Astrocyte (in vitro differentiated cells and primary cell): ENCODE measurements at regions not wholly inside any gene's neighbourhood (a gene's known extent, or its start where the extent isn't known, plus 50 kb on each side); places are given as distances from the start of the nearest gene placed in this dataset.

Experiments
- DNase-seq: peaks from one replicate; pipeline ENCODE4 v3.0.0-alpha.2; 2010; ENCODE audit warnings: low read depth
- FAIRE-seq: peaks from 2 replicates; lab custom pipeline; 2011; peaks lifted over from hg19 to GRCh38; lab: Jason Lieb, UNC
- H2AFZ ChIP-seq: 2 replicates; pipeline ENCODE4 v1.6.0; 2012; ENCODE audit warnings: low read depth, low read length, inconsistent platforms
- H3K27ac ChIP-seq: 2 replicates; pipeline ENCODE4 v1.5.1; 2011; ENCODE audit warnings: low read depth, low read length, inconsistent platforms
- H3K27me3 ChIP-seq: 2 replicates; pipeline ENCODE4 v1.6.0; 2011; ENCODE audit warnings: low read length, inconsistent platforms; ENCODE audit not compliant: insufficient read depth
- H3K36me3 ChIP-seq: 2 replicates; pipeline ENCODE4 v1.5.1; 2011; ENCODE audit warnings: low read length, inconsistent platforms; ENCODE audit not compliant: insufficient read depth
- H3K4me1 ChIP-seq: 2 replicates; pipeline ENCODE4 v1.5.1; 2011; ENCODE audit warnings: low read length, inconsistent platforms; ENCODE audit not compliant: insufficient read depth
- H3K4me2 ChIP-seq: 2 replicates; pipeline ENCODE4 v1.6.0; 2012; ENCODE audit warnings: low read length, inconsistent platforms
- H3K4me3 ChIP-seq: 2 replicates; pipeline ENCODE4 v1.5.1; 2011; ENCODE audit warnings: low read depth, mild to moderate bottlenecking, low read length, inconsistent platforms; ENCODE audit not compliant: insufficient read depth
- H3K79me2 ChIP-seq: 2 replicates; pipeline ENCODE4 v1.6.0; 2012; ENCODE audit warnings: mild to moderate bottlenecking, low read length, inconsistent platforms; ENCODE audit not compliant: insufficient read depth
- H3K9ac ChIP-seq: 2 replicates; pipeline ENCODE4 v1.6.0; 2012; ENCODE audit warnings: mild to moderate bottlenecking, low read length, inconsistent platforms
- H3K9me3 ChIP-seq: 2 replicates; pipeline ENCODE4 v1.5.1; 2012; ENCODE audit warnings: low read depth, mild to moderate bottlenecking, low read length, inconsistent platforms; ENCODE audit not compliant: insufficient read depth
- H4K20me1 ChIP-seq: 2 replicates; pipeline ENCODE4 v1.6.0; 2012; ENCODE audit warnings: low read length, inconsistent platforms; ENCODE audit not compliant: insufficient read depth
- H3K27ac Mint-ChIP-seq: one replicate; pipeline ENCODE4 v1.8.0; 2021; ENCODE audit warnings: mild to moderate bottlenecking, mixed read lengths; ENCODE audit not compliant: unreplicated experiment
- H3K27me3 Mint-ChIP-seq: one replicate; pipeline ENCODE4 v1.8.0; 2021; ENCODE audit warnings: low read depth, mixed read lengths; ENCODE audit not compliant: unreplicated experiment
- H3K36me3 Mint-ChIP-seq: one replicate; pipeline ENCODE4 v1.8.0; 2021; ENCODE audit warnings: low read depth, mixed read lengths; ENCODE audit not compliant: unreplicated experiment
- H3K4me1 Mint-ChIP-seq: one replicate; pipeline ENCODE4 v1.8.0; 2021; ENCODE audit warnings: low read depth, mixed read lengths; ENCODE audit not compliant: unreplicated experiment
- H3K4me3 Mint-ChIP-seq: one replicate; pipeline ENCODE4 v1.8.0; 2021; ENCODE audit warnings: mild to moderate bottlenecking, moderate library complexity, mixed read lengths; ENCODE audit not compliant: unreplicated experiment
- H3K9me3 Mint-ChIP-seq: one replicate; pipeline ENCODE4 v1.8.0; 2021; ENCODE audit warnings: mild to moderate bottlenecking, mixed read lengths; ENCODE audit not compliant: unreplicated experiment
- EZH2 ChIP-seq: IDR thresholded peaks from 2 replicates; pipeline ENCODE4 v1.6.1; 2012; ENCODE audit warnings: mild to moderate bottlenecking, low read length, inconsistent platforms; ENCODE audit not compliant: insufficient read depth
- TF ChIP-seq, protein P1 (sequence below): IDR thresholded peaks from 2 replicates; pipeline ENCODE4 v1.5.1; 2011; ENCODE audit warnings: low read depth, mild to moderate bottlenecking, inconsistent platforms, low read length, moderate library complexity; ENCODE audit not compliant: insufficient read depth

GRCh38 chr14:48129472-48129871, 454.1 kb upstream of the MDGA2 start:
- no peaks in the 10 kb centered on the region for H3K9me3 ChIP-seq
- H4K20me1 ChIP-seq, result no peaks in the 10 kb centered on the region
- H3K79me2 ChIP-seq, result no peaks in the 10 kb centered on the region
- H3K27me3 ChIP-seq, result no peaks in the 10 kb centered on the region
- TF ChIP-seq, protein P1, sequence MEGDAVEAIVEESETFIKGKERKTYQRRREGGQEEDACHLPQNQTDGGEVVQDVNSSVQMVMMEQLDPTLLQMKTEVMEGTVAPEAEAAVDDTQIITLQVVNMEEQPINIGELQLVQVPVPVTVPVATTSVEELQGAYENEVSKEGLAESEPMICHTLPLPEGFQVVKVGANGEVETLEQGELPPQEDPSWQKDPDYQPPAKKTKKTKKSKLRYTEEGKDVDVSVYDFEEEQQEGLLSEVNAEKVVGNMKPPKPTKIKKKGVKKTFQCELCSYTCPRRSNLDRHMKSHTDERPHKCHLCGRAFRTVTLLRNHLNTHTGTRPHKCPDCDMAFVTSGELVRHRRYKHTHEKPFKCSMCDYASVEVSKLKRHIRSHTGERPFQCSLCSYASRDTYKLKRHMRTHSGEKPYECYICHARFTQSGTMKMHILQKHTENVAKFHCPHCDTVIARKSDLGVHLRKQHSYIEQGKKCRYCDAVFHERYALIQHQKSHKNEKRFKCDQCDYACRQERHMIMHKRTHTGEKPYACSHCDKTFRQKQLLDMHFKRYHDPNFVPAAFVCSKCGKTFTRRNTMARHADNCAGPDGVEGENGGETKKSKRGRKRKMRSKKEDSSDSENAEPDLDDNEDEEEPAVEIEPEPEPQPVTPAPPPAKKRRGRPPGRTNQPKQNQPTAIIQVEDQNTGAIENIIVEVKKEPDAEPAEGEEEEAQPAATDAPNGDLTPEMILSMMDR, result no peak
- no peak for TF ChIP-seq EZH2
- H3K36me3 ChIP-seq, result no peaks in the 10 kb centered on the region
- H3K36me3 Mint-ChIP-seq, result no peaks in the 10 kb centered on the region
- DNase-seq, result no peak
- H3K9me3 Mint-ChIP-seq, result no peaks in the 10 kb centered on the region
- peaks cover 5% of the 10 kb centered on the region for H3K4me1 Mint-ChIP-seq
- H3K9ac ChIP-seq, result no peak overlapping the region
- H2AFZ ChIP-seq, result no peak overlapping the region
- no peak overlapping the region for H3K4me3 ChIP-seq
- H3K4me3 Mint-ChIP-seq, result no peak overlapping the region
- H3K27ac Mint-ChIP-seq, result no peak overlapping the region
- H3K27me3 Mint-ChIP-seq, result no peaks in the 10 kb centered on the region
- H3K4me2 ChIP-seq, result no peak overlapping the region
- H3K27ac ChIP-seq, result no peak overlapping the region
- H3K4me1 ChIP-seq, result no peaks in the 10 kb centered on the region
- FAIRE-seq, result no peak

DNA sequence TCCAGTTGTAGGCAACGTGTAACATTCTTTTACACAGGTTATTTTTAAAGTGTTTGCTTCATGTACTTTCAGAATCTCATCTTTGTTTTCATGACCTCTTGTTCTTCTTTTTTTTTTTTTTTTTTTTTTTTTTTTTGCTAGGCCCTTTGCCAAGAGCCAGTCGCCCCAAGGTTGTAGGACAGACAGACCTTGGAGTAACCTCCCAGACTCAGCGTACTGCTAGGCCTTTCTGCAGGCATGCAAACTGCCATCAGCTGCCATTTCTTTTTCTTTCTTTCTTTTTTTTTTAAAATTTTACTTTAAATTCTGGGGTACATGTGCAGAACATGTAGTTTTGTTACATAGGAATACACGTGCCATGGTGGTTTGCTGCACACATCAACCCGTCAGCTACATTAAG, 452.3 kb upstream of the MDGA2 start:
- no peaks in the 10 kb centered on the region for H3K9me3 Mint-ChIP-seq
- H3K4me3 Mint-ChIP-seq, result no peak overlapping the region
- no peak overlapping the region for H3K27ac Mint-ChIP-seq
- no peaks in the 10 kb centered on the region for H3K27me3 Mint-ChIP-seq
- no peak overlapping the region for H2AFZ ChIP-seq
- H3K36me3 Mint-ChIP-seq, result no peaks in the 10 kb centered on the region
- no peak overlapping the region for H3K9ac ChIP-seq
- TF ChIP-seq EZH2, result no peak
- TF ChIP-seq, protein P1, result no peak
- no peaks in the 10 kb centered on the region for H4K20me1 ChIP-seq
- no peak overlapping the region for H3K27ac ChIP-seq
- peaks cover 5% of the 10 kb centered on the region for H3K4me1 Mint-ChIP-seq
- H3K27me3 ChIP-seq, result no peaks in the 10 kb centered on the region
- H3K9me3 ChIP-seq, result no peaks in the 10 kb centered on the region
- FAIRE-seq (no peak), DNase-seq (no peak)
- H3K79me2 ChIP-seq, result no peaks in the 10 kb centered on the region
- no peak overlapping the region for H3K4me3 ChIP-seq
- no peaks in the 10 kb centered on the region for H3K36me3 ChIP-seq
- H3K4me2 ChIP-seq, result no peak overlapping the region
- no peaks in the 10 kb centered on the region for H3K4me1 ChIP-seq

GRCh38 chr14:48125654-48126053, 450.2 kb upstream of the MDGA2 start:
- H2AFZ ChIP-seq, result no peak overlapping the region
- Mint-ChIP-seq H3K4me1 (peaks cover 5% of the 10 kb centered on the region), H3K9me3 (no peaks in the 10 kb centered on the region), H3K36me3 (no peaks in the 10 kb centered on the region), H3K27me3 (no peaks in the 10 kb centered on the region), H3K4me3 (no peak overlapping the region), H3K27ac (no peak overlapping the region)
- FAIRE-seq (no peak), DNase-seq (no peak)
- H3K4me1 ChIP-seq, result no peaks in the 10 kb centered on the region
- no peaks in the 10 kb centered on the region for H3K27me3 ChIP-seq
- TF ChIP-seq EZH2, result no peak
- TF ChIP-seq, protein P1, result no peak
- H3K27ac ChIP-seq, result no peak overlapping the region
- H3K36me3 ChIP-seq, result no peaks in the 10 kb centered on the region
- no peaks in the 10 kb centered on the region for H3K9me3 ChIP-seq
- H3K9ac ChIP-seq, result no peak overlapping the region
- H3K79me2 ChIP-seq, result no peaks in the 10 kb centered on the region
- no peak overlapping the region for H3K4me3 ChIP-seq
- no peaks in the 10 kb centered on the region for H4K20me1 ChIP-seq
- no peak overlapping the region for H3K4me2 ChIP-seq
